Nucleus accumbens (tissue), 56 donors: ENCODE measurements at regions not wholly inside any gene's neighbourhood (a gene's known extent, or its start where the extent isn't known, plus 50 kb on each side); places are given as distances from the start of the nearest gene placed in this dataset.
A peak's percentile ranks its signal among the peaks of the same experiment; 100 is the strongest.

Experiments
- DNase-seq, 56 donors: peaks; one replicate each; lab custom pipeline; 2025; lab: John Stamatoyannopoulos, UW

DNA sequence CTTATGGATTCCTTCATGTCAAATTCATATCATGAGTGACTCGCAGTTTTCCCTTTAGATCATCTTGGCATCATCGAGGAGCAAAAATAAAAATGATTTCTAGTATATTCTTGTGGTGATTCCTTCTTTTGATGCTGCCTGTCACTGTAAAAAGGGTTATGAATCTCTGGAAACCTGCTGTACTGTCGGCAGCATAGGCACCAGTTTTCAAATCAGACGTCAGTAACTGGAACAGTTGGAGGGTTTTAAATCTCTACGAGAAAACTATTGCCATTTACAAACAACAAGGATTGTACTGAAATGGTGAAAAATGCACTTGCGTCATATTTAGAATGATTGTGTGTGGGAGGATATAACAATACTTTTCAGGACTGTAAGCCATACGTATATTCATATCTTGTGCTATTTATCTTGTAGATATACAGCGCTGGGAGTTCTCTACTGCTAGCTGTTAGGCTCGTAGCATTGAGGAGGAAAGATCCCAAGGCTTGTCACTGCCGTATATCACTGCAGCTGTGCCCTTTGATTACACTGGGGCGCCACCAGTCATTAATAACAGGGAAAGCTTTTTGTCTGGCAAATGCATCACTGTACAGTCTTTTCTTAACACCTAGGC is 320.7 kb downstream of the MTX2 start:
- DNase-seq = peak in 5 of 56 donors; percentile 1 to 9 (median 5)

GRCh38 chr2:176592216-176592615 is 323.0 kb downstream of the MTX2 start:
- DNase-seq = no peak

GRCh38 chr2:176595986-176596385 is 326.7 kb downstream of the MTX2 start:
- no peak for DNase-seq

DNA sequence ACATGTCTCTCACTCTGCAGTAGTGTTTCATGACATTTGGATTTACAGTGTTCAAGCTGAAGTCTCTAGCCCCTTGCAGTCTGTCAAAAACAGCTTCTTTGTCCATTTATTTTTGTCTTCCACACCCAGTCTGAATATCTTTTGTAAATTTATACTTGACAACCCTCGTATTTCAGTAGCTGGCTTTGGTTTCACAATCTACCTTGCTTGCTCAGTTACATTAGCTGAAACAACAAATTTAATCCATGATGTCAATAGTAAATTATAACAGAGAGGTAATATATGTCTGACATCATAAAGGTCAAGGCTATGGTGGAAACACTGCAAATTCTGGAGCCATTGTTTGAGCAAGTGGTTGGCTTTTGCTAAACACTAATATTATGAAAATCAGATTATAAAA is 328.7 kb downstream of the MTX2 start:
- no peak for DNase-seq

DNA sequence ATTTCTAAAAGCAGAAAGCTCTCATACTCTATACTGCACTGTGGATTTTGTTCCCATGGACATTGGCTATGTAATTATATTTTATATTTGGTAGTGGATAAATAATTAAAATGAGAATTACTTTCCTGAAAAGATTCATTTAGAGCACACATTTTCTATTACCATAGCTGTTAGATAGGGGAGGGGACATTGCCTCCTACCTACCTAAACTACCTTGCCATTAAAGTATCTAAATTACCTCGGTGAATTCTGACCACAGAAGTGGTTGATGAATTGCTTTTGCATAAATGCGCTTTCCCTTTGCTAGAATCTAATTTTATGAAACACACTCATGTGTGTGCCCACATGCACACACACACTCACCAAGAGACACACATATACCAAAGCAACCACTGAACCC is 329.1 kb downstream of the MTX2 start:
- no peak for DNase-seq

DNA sequence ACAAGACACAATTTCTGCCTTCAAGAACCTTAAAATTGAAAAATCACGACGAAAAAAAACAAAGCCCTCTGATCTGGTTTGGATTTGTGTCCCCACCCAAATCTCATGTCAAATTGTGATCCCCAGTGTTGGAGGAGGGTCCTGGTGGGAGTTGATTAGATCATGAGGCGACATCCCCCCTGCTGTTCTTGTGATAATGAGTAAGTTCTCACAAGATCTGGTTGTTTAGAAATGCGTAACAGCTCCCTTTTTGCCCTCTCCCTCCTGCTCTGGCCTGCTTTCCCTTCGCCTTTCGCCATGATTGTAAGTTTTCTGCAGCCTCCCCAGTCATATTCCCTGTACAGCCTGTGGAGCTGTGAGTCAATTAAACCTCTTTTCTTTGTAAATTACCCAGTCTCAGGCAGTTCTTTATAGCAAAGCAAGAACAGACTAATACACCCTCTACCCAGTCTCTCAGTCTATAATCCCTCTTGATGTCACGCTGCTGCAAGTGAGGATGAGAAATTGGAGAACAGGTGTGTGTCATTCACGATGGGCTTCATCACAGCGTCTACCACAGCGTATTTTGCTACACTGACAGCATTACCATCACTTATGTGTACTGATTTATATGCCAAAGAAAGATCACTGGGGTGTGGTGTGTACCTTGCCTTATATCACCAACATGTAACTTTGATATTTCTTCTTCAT is 330.7 kb downstream of the MTX2 start:
- DNase-seq = no peak

DNA sequence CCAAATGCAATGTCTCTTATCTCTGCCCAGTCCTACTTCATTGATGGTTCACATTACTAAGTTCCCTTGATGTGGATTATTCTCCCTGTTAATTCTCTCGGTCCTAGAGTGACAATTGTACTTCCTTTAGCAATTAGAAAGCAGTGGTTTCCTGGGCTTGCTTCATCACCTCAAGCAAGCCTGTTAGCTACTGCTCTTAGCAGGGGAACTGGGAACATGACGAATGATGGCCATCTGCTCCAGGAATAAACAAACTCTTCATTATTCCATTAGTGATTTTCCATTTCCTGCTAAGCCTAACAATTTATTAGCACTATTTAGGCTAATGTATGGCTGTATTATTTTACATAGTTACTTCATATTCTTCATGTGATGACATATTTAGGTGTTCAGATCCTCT is 331.8 kb downstream of the MTX2 start:
- DNase-seq = no peak

DNA sequence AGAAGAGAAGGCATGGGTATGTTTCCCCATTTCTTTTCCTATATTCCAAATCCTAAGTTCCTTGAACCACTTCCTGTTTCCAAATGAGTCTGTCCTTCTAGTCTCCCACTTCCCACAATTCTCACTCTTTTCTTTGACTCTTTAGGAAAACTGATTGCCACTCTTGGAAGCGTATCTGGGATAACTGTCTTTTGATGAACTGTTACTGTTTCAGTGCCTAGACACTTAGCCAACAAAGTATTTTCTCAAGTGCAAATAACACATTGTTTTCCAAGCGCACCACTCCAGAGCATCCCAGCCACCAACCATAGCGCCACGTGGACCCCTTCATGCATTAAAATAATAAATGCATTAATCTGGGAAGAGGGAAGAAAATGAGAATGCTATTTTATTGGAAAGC is 342.8 kb downstream of the MTX2 start:
- DNase-seq = no peak

DNA sequence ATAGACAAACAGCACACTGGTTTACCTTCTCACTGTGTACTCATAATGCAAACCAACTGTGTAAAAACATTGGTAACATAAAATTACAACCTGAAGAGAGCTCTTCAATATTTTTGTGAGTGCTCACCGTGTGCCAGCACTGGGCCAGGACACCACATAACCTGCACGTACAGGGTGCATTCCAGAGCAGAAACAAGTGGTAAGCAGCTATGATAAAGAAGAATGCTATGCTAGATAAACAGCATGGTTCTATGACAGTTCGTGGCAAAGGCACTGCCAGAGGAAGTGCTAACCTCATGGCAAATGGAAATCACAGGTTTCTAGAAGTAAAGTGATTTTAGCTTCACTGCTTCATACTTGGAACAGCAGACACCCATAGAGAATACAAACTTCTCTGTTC is 343.5 kb downstream of the MTX2 start:
- no peak for DNase-seq

DNA sequence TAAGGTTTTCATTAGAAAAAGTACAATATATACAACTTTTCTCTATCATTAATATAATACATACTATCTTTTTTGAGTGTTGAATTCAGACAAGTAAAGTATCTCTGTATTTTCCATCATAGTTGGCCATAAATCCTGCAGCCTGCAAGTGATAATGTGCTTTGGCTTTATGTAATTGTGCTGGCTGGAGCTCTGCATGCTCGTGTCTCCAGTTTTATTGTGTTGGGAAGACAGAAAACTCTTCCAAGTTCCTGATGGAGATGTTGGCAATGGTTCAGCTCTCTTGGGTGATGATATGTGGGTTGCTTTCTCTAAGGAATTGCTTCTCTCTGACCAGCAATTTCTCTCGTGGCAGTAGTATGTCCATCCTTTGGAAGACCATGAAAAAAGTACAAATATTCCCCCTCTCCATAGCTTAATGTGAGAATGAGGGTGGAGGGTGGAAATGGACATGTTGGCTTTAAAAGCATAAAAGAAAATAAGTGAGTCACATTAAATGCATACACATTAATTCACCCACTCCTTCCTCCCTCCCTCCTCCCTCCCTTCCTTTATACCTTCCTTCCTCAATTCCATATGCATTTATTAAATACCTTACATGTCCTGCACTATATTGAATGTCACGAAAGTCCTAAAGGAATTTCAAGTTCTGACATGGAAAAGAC is 344.2 kb downstream of the MTX2 start:
- no peak for DNase-seq

- no peak for DNase-seq
Observed at GRCh38 chr2:176614049-176614448, 344.8 kb downstream of the MTX2 start.

DNA sequence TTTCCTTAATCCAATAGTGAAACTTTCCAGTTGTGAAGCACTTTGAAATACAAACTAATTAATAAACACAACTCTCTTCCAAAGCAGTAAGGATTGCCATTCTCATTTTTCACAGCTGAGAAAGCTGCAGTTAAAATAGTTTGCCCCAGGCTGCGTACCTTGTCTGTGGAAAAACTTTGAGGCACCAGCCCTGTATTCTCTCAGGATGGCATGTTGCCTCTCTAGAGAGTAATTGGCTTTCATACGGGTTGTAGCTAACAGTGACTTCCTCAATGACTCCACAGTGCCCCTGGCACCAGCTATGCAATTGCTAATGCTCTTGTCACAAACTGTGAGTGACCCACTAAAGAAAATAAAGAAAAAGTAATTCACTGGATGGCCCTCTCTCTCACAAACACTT is 345.7 kb downstream of the MTX2 start:
- DNase-seq = no peak

- no peak for DNase-seq
Observed at GRCh38 chr2:176619504-176619903, 350.3 kb downstream of the MTX2 start.

DNA sequence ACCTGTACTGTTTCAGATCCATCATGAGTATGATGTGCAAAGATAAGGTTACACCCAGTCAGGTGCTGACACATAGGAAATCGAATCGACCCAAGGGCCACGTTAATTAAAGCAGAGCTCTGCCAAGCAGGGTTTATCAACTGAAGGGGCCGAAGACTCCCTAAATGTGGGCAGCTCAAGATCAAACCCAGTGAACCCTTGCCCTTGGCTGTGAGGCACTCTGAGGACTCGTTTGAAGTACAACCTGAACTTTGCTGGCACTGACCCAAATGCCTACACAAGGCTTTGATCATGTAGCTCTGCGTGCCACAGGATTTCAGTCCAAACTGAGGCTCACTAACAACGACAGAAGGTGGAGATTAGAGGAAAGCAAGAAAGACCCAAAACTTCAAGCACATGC is 352.1 kb downstream of the MTX2 start:
- no peak for DNase-seq

DNA sequence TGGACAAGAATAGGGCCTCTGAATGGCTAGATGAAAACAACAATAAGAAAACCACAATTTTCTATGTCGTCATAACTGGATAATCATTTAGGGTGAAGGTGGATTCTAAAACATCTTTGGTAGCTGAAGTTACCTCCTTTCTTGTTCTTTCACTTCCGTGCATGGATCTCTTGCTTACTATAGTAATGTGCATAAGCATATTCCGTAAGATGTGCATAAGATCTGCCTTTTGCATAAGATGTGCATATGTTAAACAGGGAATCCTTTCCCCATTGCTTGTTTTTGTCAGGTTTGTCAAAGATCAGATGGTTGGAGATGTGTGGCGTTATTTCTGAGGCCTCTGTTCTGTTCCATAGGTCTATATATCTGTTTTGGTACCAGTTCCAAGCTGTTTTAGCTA is 353.6 kb downstream of the MTX2 start:
- no peak for DNase-seq

DNA sequence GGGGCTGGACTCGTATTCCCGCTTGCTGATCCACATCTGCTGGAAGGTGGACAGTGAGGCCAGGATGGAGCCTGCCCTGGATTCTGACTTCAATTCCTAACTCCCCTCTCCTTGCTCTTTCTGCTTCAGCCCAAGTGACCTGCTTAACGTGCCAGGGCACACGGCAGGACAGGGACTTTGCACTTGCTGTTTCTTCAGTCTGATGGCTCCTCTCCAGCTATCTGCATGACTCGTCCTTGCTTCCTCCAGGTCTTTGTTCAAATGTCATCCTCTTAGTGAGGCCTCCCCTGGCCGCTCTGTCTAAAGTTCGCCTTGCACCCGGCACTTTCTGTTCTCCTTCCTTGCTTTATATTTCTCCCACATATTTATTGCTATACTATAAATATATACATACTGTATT is 357.6 kb downstream of the MTX2 start:
- no peak for DNase-seq

- no peak for DNase-seq
Observed at GRCh38 chr2:176628438-176628837, 359.2 kb downstream of the MTX2 start.

GRCh38 chr2:176633754-176634153 is 364.5 kb downstream of the MTX2 start:
- DNase-seq = no peak

- no peak for DNase-seq
Observed at GRCh38 chr2:176636401-176636800, 367.2 kb downstream of the MTX2 start.

DNA sequence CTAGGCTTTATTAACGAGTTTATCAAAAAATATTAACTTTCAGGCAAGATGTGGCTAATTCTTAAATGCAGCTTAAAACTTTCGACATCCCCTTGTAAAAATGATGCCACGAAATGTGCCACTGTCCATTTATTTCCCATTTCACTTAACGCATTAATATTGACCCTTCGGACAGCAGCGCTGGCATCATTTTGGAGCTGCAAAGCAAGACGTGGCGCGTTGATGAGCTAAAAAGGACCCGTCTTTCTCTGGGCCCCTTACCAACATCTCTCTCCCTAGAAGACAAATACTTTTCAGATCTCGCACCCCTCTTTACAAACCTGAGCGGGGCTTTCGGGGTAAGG is 367.9 kb downstream of the MTX2 start:
- DNase-seq = no peak

- peak in 7 of 56 donors; percentile 4 to 51 (median 12) for DNase-seq
Observed at GRCh38 chr2:176637486-176638166, 368.4 kb downstream of the MTX2 start.
